Stimulated activated naive B cell treated with anti-CD40 and anti-IgM and Interleukin-4, amounts not matched to agents 10 μg/mL and 1 μg/mL and 100 μg/mL, for 72 hours (primary cell): ENCODE measurements at regions not wholly inside any gene's neighbourhood (a gene's known extent, or its start where the extent isn't known, plus 50 kb on each side); places are given as distances from the start of the nearest gene placed in this dataset.

ENCODE experiments used
- ATAC-seq, 2 donors: fragments of 150-1000 bp; cut with Tn5 transposase; replicated peaks; 2 replicates each; pipeline ENCODE4 v1.10.0; 2021; ENCODE audit warnings: moderate library complexity in 1 of 2
- DNase-seq: peaks from one replicate; pipeline ENCODE4 v3.0.0; 2021
- H3K27ac Mint-ChIP-seq: one replicate; pipeline ENCODE4 v1.8.0; 2022; ENCODE audit warnings: mild to moderate bottlenecking, mixed read lengths
- H3K27me3 Mint-ChIP-seq, 2 donors: one replicate each; pipeline ENCODE4 v1.8.0; 2022; ENCODE audit warnings: mixed read lengths in 2 of 2
- H3K36me3 Mint-ChIP-seq, 2 donors: one replicate each; pipeline ENCODE4 v1.8.0; 2022; ENCODE audit warnings: mixed read lengths in 2 of 2, mild to moderate bottlenecking in 1 of 2
- H3K4me1 Mint-ChIP-seq, 2 donors: one replicate each; pipeline ENCODE4 v1.8.0; 2022; ENCODE audit warnings: mixed read lengths in 2 of 2, mild to moderate bottlenecking in 1 of 2
- H3K4me3 Mint-ChIP-seq, 2 donors: one replicate each; pipeline ENCODE4 v1.8.0; 2022; ENCODE audit warnings: mild to moderate bottlenecking in 2 of 2, mixed read lengths in 2 of 2, moderate library complexity in 1 of 2
- H3K9me3 Mint-ChIP-seq, 2 donors: one replicate each; pipeline ENCODE4 v1.8.0; 2022; ENCODE audit warnings: mixed read lengths in 2 of 2, mild to moderate bottlenecking in 1 of 2

DNA sequence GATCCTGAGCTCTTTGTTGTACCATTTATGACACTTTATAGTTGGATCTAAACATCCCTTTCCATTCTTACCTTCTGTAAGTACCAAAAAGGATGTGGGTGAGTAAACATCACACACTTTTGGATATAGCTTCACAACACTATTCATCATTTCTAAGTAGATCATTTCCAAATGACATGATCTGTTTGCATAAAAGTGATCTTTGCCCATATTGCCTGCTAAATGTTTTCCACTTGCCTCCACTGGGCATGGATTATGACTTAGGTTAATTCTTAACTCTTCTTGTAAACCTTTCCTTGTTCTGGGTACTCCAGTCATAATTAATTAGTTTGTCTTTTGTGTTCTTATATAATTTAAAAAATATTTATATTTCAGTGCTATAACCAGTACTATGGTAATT is 244.9 kb upstream of the AGA start:
- ATAC-seq (no peak), DNase-seq (no peak)
- no peak overlapping the region for H3K27ac Mint-ChIP-seq
- no peaks in the 10 kb centered on the region for H3K36me3 Mint-ChIP-seq
- no peaks in the 10 kb centered on the region for H3K9me3 Mint-ChIP-seq
- H3K4me1 Mint-ChIP-seq, result no peaks in the 10 kb centered on the region
- no peak overlapping the region for H3K4me3 Mint-ChIP-seq
- no peaks in the 10 kb centered on the region for H3K27me3 Mint-ChIP-seq

DNA sequence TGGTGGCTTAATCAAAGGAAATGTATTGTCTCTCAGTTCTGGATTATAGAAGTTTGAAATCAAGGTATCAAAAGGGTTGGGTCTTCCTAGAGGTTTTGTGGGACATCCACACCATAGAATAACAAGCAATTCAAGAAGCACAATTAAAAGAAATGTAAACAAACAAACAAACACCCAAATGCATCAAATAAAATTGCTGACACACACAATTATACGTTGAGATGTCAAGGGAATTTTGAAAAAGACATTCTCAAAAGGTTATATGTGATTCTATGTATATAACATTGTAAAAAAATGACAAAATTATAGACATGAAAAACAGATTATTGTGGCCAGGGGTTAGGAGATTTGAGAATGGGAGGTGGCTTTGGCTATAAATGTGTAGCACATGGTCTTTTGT is 250.7 kb upstream of the AGA start:
- no peaks in the 10 kb centered on the region for H3K4me1 Mint-ChIP-seq
- no peak overlapping the region for H3K4me3 Mint-ChIP-seq
- H3K27me3 Mint-ChIP-seq, result no peaks in the 10 kb centered on the region
- H3K27ac Mint-ChIP-seq, result no peak overlapping the region
- no peaks in the 10 kb centered on the region for H3K36me3 Mint-ChIP-seq
- ATAC-seq (no peak), DNase-seq (no peak)
- no peaks in the 10 kb centered on the region for H3K9me3 Mint-ChIP-seq

DNA sequence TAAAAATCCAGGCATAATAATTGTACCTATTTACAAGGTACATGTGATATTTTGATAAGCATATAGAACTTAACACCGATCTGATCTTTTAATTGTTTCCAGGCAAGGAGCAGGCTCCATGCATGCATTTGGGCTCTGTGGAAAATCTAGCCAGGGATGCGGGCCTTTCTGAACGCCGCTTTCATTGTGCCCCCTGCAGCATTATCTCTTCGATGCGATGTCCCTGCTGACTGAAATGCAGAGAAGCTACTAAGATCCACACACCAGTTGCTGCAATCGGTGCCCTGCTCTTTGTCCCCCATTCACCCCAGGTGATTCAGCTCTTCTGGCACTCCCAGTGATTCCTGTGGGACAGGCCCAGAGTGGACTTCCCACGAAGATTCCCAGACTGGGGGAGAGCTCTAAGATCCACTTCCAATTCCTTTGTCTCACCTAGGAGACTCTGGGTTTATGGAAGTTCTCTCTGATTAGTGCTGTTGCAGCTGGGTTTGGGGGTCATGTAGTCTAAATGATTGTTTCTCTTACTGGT is 254.3 kb upstream of the AGA start:
- Mint-ChIP-seq H3K27ac (no peak overlapping the region), H3K4me1 (no peaks in the 10 kb centered on the region), H3K27me3 (no peaks in the 10 kb centered on the region), H3K9me3 (no peaks in the 10 kb centered on the region), H3K4me3 (no peak overlapping the region), H3K36me3 (no peaks in the 10 kb centered on the region)
- no peak for DNase-seq
- no peak for ATAC-seq

DNA sequence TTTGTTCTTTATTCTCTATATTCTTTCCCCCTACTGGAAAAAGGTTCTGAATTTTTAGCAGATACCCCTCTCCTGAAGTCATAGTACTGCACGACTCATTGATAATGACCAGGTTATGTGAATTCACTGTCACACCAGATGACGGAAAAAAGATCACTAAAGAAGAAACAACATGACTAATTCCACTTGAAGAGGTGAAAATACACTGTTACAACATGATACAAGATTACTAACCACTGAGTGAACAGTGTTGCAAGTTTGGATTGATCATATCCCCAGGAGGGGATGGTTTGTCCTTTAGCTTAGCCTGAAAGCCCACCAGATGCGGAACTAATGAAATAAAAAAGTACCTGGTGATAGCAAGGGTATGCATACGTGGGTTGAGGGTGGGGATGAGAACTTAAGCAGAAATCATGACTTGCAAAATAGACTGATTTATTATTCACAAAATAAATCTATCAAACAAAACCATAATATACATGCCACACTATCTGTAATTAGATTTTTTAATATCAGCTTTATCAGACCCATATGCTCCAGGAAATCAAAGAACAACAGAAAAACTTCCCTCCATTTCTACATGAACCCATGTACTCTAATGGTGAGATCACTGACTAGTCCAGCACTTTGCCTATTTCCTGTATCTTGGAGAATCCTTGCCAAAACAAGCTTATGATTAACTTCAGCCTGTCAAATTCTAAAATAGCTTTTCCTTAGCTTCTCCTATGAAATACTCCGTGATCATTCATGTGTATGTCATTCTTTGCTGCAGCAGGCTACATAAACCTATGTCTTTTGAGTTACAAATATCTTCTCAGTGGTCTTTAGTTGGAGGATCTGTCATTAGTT is 257.4 kb upstream of the AGA start:
- Mint-ChIP-seq H3K36me3 (no peaks in the 10 kb centered on the region), H3K4me1 (no peaks in the 10 kb centered on the region), H3K4me3 (no peak overlapping the region), H3K27ac (no peak overlapping the region), H3K27me3 (no peaks in the 10 kb centered on the region), H3K9me3 (peaks cover 1 to 4% of the 10 kb centered on the region in 2 donors)
- DNase-seq, result no peak
- no peak for ATAC-seq

DNA sequence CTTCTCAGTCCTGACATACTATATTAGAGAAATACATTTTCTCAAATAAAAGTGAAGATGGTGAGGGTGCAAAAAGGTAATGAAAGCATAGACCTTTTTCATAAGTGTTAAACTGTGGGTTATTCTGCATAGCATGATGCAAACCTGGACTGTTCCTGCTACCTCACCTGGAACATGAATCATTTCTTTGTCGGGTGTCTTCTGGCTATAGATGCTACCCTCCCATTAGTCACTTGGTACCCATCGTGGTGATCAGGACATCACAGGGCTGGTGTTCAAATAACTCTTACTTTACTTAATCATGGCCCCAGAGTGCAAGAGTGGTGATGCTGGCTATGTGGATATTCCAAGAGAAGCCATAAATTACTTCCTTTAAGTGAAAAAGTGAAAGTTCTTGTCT is 264.7 kb upstream of the AGA start:
- H3K4me3 Mint-ChIP-seq, result no peak overlapping the region
- ATAC-seq, result no peak
- DNase-seq, result no peak
- peaks cover 1 to 9% of the 10 kb centered on the region in 2 donors for H3K9me3 Mint-ChIP-seq
- no peaks in the 10 kb centered on the region for H3K4me1 Mint-ChIP-seq
- no peaks in the 10 kb centered on the region for H3K27me3 Mint-ChIP-seq
- H3K36me3 Mint-ChIP-seq, result no peaks in the 10 kb centered on the region
- no peak overlapping the region for H3K27ac Mint-ChIP-seq

DNA sequence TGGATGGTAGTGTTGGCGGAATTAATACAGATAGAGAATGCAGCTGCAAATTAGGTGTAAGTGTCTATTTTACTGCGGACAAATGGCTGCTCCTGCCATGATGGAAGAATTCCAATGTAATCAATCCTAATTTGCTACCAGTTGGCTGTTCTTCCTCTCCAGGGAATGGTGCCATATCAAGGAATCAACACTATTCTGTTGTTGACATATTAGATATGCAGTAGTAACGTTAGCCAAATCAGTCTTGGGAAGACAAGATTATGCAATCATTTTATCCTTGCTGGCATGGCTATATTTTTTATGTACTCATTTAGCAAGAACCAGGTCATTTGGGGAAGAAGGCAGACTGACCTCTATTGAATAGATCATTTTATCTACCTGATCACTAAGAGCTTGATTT is 271.2 kb upstream of the AGA start:
- H3K27me3 Mint-ChIP-seq, result no peaks in the 10 kb centered on the region
- H3K4me3 Mint-ChIP-seq, result no peak overlapping the region
- no peaks in the 10 kb centered on the region for H3K4me1 Mint-ChIP-seq
- H3K27ac Mint-ChIP-seq, result no peak overlapping the region
- H3K9me3 Mint-ChIP-seq, result no peaks in the 10 kb centered on the region
- DNase-seq (no peak), ATAC-seq (no peak)
- no peaks in the 10 kb centered on the region for H3K36me3 Mint-ChIP-seq

DNA sequence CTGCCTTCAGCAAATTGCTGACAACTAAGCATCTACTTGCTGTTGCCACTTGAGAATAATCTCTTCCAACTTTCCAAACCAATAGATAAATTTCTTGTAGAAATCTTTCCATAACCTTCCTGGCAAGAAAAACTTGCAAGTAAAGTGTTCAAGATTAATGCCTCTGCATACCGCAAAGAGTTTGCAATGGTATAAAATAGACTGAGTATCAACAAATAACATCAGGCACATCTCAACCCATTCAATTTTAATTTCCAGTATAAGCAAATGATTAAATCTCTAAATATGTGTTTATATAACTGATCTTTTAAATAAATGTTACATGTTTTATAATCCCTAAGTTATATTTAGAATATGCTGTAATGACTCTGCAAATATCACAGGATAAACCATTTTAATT is 275.2 kb upstream of the AGA start:
- no peak overlapping the region for H3K4me3 Mint-ChIP-seq
- no peaks in the 10 kb centered on the region for H3K4me1 Mint-ChIP-seq
- no peak for DNase-seq
- H3K36me3 Mint-ChIP-seq, result no peaks in the 10 kb centered on the region
- no peaks in the 10 kb centered on the region for H3K9me3 Mint-ChIP-seq
- no peaks in the 10 kb centered on the region for H3K27me3 Mint-ChIP-seq
- H3K27ac Mint-ChIP-seq, result no peak overlapping the region
- ATAC-seq, result no peak

DNA sequence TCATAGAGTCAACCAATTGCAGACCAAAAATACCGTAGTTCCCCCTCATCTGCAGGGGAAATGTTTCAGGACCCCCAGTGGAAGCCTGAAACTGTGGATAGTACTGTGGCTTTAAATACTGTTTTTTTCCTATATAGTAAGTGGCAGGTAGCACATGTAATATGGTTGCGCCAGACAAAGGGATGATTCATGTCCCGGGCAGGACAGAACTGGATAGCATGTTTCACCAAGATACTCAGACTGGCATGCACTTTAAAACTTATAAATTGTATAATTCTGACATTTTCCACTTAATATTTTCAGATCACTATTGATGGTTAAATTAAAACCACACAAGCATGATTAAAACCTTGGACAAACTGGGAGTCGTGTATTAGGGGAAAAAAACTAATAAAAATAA is 276.3 kb upstream of the AGA start:
- ATAC-seq, result no peak
- H3K27me3 Mint-ChIP-seq, result no peaks in the 10 kb centered on the region
- no peaks in the 10 kb centered on the region for H3K9me3 Mint-ChIP-seq
- H3K36me3 Mint-ChIP-seq, result no peaks in the 10 kb centered on the region
- H3K4me1 Mint-ChIP-seq, result no peaks in the 10 kb centered on the region
- no peak overlapping the region for H3K4me3 Mint-ChIP-seq
- no peak overlapping the region for H3K27ac Mint-ChIP-seq
- DNase-seq, result no peak

DNA sequence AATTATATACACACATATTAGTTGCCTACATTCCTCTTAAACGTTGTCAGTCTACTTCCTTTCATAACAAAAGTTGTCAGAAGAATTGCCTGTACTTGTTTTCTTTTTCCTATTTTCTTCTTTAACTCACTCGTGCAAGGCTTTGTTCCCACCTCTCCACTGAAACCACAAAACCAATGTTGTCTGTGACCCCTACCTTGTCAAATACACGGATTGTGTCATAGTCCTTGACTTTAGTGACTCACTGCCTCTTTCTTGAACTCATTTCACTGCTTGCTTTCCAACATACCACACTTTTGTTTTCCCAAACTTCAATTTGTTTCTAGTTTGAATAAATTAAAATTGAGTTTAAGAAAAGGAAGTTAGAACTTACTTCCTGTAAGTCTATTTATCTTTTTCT is 283.9 kb upstream of the AGA start:
- H3K4me3 Mint-ChIP-seq, result no peak overlapping the region
- H3K36me3 Mint-ChIP-seq, result no peaks in the 10 kb centered on the region
- peaks cover 4 to 7% of the 10 kb centered on the region in 2 donors for H3K9me3 Mint-ChIP-seq
- no peak overlapping the region for H3K27ac Mint-ChIP-seq
- H3K4me1 Mint-ChIP-seq, result no peaks in the 10 kb centered on the region
- ATAC-seq, result no peak
- DNase-seq, result no peak
- H3K27me3 Mint-ChIP-seq, result no peaks in the 10 kb centered on the region

DNA sequence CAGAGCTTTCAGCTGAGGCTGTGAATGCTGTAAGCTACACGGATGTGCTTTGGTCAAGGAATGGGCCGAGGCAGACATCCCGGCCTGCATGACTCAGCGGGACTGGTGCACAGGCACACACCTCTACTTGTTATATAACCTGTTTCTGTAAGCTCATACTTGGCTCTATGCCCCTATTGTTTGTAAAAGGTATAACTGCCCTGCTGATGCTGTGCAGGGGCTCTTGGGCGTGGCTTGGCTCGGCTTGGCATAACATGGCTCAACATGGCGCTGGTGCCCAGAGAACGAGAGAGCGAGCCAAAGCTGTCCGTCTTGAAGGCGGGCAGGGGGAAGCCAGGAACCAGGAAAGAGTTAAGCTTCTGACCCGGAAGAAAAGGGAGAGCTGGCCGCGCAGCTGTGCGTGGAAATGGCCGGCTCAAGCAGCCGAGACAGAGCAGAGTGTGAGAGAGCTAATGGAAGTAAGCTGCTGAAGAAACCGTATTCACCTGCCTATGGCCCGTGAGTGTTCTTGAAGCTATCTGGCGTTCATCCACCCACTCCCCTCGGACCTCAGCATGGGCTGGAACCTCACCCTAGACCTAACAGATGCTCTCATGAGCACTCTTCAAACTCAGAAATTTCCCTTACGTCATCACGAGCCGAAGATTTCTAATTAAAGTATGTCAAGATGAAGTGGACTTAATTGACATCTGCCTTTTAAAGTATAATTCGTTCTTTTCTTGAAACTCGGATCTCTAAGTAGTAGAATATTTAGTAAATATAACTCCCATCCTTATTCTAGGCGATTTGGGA is 286.3 kb upstream of the AGA start:
- Mint-ChIP-seq H3K4me1 (no peaks in the 10 kb centered on the region), H3K36me3 (no peaks in the 10 kb centered on the region), H3K27me3 (no peaks in the 10 kb centered on the region), H3K27ac (no peak overlapping the region), H3K9me3 (peaks cover 7% of the 10 kb centered on the region in 2 donors), H3K4me3 (no peak overlapping the region)
- ATAC-seq, result no peak
- DNase-seq, result no peak

DNA sequence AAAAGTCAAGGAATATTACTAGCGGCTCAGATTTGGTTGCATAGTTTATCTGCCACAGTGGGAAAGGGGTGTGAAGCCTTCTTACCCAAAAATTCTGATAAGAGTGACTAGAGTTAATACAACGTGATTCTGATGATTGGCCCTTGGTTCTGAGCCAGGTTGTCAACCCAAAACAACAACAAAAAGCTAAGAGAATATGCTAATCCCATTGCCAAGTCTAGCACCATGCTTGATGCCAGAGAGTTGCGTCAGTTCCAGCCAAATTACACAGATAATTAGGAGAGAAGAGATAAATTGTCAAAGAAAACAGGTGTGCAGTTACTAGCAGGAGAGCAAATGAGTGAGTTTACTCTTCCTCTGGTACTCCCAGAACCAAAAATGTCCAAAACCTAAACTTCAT is 287.4 kb upstream of the AGA start:
- no peak overlapping the region for H3K4me3 Mint-ChIP-seq
- no peaks in the 10 kb centered on the region for H3K36me3 Mint-ChIP-seq
- no peak overlapping the region for H3K27ac Mint-ChIP-seq
- H3K27me3 Mint-ChIP-seq, result no peaks in the 10 kb centered on the region
- no peak for DNase-seq
- peaks cover 7% of the 10 kb centered on the region in 2 donors for H3K9me3 Mint-ChIP-seq
- ATAC-seq, result no peak
- H3K4me1 Mint-ChIP-seq, result no peaks in the 10 kb centered on the region

DNA sequence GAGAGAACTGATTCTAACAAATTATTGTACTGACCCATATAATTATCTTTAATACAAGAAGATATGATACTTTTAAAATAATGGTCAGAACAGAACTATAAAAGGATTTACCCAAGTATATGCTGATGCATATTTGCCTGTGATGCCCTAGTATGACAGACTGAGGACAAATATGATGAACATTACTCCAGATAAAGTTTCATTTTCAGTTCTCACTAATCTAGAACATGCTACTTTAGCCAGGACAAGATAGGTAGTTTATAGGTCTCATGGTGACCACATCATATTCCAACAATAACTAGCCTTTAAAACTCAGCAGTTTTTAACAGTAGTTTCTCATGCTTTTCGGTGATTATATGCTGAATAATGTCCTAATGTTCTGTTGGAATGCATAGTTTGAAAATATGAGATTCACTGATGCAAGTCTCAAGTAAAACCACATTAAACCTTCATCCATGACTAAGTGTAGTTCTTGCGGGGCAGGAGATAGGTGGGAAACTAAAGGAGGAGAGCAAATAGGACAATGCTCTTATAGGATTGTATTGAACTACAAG is 295.2 kb upstream of the AGA start:
- Mint-ChIP-seq H3K4me1 (no peaks in the 10 kb centered on the region), H3K27me3 (no peaks in the 10 kb centered on the region), H3K9me3 (peaks cover 0 to 3% of the 10 kb centered on the region in 2 donors), H3K27ac (no peak overlapping the region), H3K4me3 (no peak overlapping the region), H3K36me3 (no peaks in the 10 kb centered on the region)
- ATAC-seq, result no peak
- DNase-seq, result no peak

DNA sequence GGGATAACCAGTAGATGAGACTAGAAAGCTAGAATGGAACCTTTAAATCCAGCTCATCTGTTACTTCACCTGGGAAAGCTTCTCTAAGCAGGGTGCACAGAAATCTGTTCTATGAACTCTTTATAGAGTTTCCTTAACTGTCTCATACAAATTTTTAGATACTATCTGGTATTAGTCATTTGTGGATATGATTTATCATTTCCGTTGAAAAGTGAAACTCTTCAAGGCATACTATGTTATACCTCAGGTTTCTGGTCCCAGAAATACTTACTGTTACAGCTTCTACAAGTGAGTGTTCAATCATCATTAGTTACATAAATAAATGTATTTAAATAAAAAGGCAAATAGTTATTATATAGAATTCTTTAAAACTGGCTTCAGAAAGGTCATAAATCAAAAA is 298.3 kb upstream of the AGA start:
- H3K4me3 Mint-ChIP-seq, result no peak overlapping the region
- no peaks in the 10 kb centered on the region for H3K4me1 Mint-ChIP-seq
- DNase-seq (no peak), ATAC-seq (no peak)
- peaks cover 0 to 2% of the 10 kb centered on the region in 2 donors for H3K9me3 Mint-ChIP-seq
- H3K36me3 Mint-ChIP-seq, result no peaks in the 10 kb centered on the region
- no peaks in the 10 kb centered on the region for H3K27me3 Mint-ChIP-seq
- no peak overlapping the region for H3K27ac Mint-ChIP-seq

DNA sequence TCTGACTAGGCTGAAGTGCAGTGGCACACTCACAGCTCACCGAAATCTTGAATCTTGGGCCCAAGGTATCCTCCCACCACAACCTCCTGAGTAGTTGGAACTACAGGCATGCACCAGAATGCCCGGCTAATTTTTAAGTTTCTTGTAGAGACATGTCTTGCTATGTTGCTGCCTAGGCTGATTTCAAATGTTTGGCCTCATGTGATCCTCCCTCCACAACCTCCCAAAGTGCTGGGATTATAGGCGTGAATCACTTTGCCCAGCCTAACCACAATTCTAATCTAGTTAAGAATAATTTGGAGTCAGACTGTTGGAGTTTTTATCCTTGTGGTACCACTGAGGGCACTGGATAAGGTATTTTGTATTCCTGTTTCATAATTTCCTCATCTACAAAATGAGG is 317.5 kb upstream of the AGA start:
- DNase-seq (no peak), ATAC-seq (no peak)
- H3K4me3 Mint-ChIP-seq, result no peak overlapping the region
- H3K36me3 Mint-ChIP-seq, result no peaks in the 10 kb centered on the region
- H3K27me3 Mint-ChIP-seq, result no peaks in the 10 kb centered on the region
- H3K9me3 Mint-ChIP-seq, result peaks cover 0 to under 1% of the 10 kb centered on the region in 2 donors
- no peaks in the 10 kb centered on the region for H3K4me1 Mint-ChIP-seq
- no peak overlapping the region for H3K27ac Mint-ChIP-seq

DNA sequence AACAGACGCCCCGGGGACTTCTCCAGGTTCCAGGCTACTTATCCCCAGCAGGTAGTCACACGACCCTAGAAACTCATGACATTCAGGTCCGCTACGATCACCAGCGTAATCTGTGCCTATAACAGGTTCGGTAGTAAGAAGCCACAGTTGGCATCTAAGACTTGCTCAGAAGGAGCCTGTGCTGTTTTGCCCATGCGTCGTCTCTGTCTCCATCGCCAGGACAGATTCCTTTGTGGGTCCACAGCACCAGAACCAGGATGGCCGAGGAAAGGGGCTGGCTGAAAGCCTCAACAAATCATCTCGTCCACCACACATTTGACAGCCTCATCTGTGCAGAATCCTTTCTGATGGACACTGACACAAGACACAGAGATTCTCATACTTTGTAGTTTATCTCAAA is 319.5 kb upstream of the AGA start:
- Mint-ChIP-seq H3K9me3 (peaks cover 0 to 1% of the 10 kb centered on the region in 2 donors), H3K36me3 (no peaks in the 10 kb centered on the region), H3K27ac (no peak overlapping the region), H3K27me3 (no peaks in the 10 kb centered on the region), H3K4me3 (no peak overlapping the region), H3K4me1 (no peaks in the 10 kb centered on the region)
- no peak for ATAC-seq
- no peak for DNase-seq
